Psoas muscle (tissue), 7 donors: ENCODE measurements at regions not wholly inside any gene's neighbourhood (a gene's known extent, or its start where the extent isn't known, plus 50 kb on each side); places are given as distances from the start of the nearest gene placed in this dataset.

Source experiments
- ATAC-seq, 4 donors: fragments of 200-7000 bp; cut with Tn5 transposase; one replicate each; pipeline ENCODE4 v1.9.1; 2020; ENCODE audit warnings: moderate library complexity in 3 of 4, mild to moderate bottlenecking in 2 of 4
- DNase-seq, 2 donors: peaks; one replicate each; pipeline ENCODE4 v3.0.0-alpha.2; 2020
- H3K27ac ChIP-seq: fragments of 200-600 bp; one replicate; pipeline ENCODE4 v1.8.0; 2022
- H3K27me3 ChIP-seq, 3 donors: fragments of 200-600 bp in 1 of 3; one replicate each; pipeline versions ENCODE4 v1.6.1 to v1.8.0; 2013 to 2022; ENCODE audit warnings: low read length in 2 of 3, mild to moderate bottlenecking in 2 of 3, moderate library complexity in 1 of 3; ENCODE audit not compliant: insufficient read depth in 3 of 3
- H3K36me3 ChIP-seq, 2 donors: fragments of 200-600 bp in 1 of 2; one replicate each; pipeline versions ENCODE4 v1.6.1 to v1.8.0; 2013 to 2022; ENCODE audit warnings: low read depth in 1 of 2, mild to moderate bottlenecking in 1 of 2, moderate library complexity in 1 of 2; ENCODE audit not compliant: insufficient read depth in 1 of 2
- H3K4me1 ChIP-seq: fragments of 200-600 bp; one replicate; pipeline ENCODE4 v1.8.0; 2022
- H3K4me3 ChIP-seq: fragments of 200-600 bp; one replicate; pipeline ENCODE4 v1.8.0; 2022; ENCODE audit warnings: mild to moderate bottlenecking
- H3K9me3 ChIP-seq: fragments of 200-600 bp; one replicate; pipeline ENCODE4 v1.8.0; 2022
- WGBS, 3 donors: extraction: QIAGEN DNeasy Blood & Tissue Kit; methylation state at CpG; one replicate each; pipeline versions ENCODE4 v1.1.6 to v1.1.7; 2013; 5-methylcytosine and 5-hydroxymethylcytosine counted together
- intact Hi-C, 2 donors: fragments of 100-400 bp; cut with DNase I; formaldehyde crosslinking; loops; one replicate each; pipeline versions ENCODE4 v1.11.0 to v1.14.2; 2022
- TF ChIP-seq, protein P1 (sequence below): fragments of 200-600 bp; IDR thresholded peaks from one replicate; pipeline ENCODE4 v1.8.0; 2022; ENCODE audit warnings: antibody characterized with exemption
- donor health status: healthy with polysubstance abuse.
- donor health status: DM: no; HTN: no; CAD: no; lungs with moderate emphysema.
- donor health status: Bipolar disorder and iron deficiency.
- donor health status: healthy.
- donor health status: DM: yes; HTN: yes; CAD: no.
- donor health status: DM: no; HTN: no; CAD: no.
- donor health status: DM: yes; HTN: yes; CAD: no.

GRCh38 chr1:101382135-101382534 is 145.3 kb downstream of the S1PR1 start:
- TF ChIP-seq, protein P1, sequence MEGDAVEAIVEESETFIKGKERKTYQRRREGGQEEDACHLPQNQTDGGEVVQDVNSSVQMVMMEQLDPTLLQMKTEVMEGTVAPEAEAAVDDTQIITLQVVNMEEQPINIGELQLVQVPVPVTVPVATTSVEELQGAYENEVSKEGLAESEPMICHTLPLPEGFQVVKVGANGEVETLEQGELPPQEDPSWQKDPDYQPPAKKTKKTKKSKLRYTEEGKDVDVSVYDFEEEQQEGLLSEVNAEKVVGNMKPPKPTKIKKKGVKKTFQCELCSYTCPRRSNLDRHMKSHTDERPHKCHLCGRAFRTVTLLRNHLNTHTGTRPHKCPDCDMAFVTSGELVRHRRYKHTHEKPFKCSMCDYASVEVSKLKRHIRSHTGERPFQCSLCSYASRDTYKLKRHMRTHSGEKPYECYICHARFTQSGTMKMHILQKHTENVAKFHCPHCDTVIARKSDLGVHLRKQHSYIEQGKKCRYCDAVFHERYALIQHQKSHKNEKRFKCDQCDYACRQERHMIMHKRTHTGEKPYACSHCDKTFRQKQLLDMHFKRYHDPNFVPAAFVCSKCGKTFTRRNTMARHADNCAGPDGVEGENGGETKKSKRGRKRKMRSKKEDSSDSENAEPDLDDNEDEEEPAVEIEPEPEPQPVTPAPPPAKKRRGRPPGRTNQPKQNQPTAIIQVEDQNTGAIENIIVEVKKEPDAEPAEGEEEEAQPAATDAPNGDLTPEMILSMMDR: no peak
- 44 to 55% (median 54%) methylated on average over 3 of the region's 3 CpGs for WGBS, 3 donors
- Histone ChIP-seq H3K36me3 (no peaks in the 10 kb centered on the region), H3K4me3 (no peak overlapping the region), H3K27me3 (no peaks in the 10 kb centered on the region), H3K4me1 (no peaks in the 10 kb centered on the region), H3K27ac (no peak overlapping the region), H3K9me3 (no peaks in the 10 kb centered on the region)
- DNase-seq: no peak
- no peak for ATAC-seq
- intact Hi-C loops: no loop called here

DNA sequence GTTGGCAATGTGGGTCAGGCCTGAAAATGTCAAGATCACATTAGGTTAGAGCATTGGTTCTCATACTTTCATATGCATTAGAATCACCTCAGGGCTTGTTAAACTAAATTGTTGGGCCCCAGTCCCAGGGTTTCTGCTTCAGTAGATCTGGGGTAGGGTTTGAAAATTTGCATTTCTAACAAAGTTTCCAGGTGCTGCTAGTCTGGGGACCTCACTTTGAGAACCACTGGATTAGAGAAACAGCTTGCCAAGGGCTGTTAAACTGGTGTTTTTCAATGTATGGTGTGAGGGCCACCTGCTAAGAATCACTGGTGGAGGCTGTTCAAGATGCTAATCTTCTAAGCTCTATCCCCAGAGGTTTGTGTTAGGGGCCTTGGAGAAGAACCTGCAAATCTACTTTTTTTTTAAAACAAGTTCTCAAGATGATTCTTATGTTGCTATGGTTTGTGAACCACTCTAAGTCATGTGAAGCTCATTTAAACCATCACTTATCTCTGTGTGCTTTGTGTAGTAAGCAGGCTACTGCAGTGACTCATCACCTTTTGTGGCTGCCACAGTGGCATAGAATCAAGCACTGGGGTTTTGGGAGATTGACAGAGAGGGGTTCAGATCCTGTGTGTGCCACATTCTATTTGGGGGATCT is 152.2 kb downstream of the S1PR1 start:
- Histone ChIP-seq H3K9me3 (no peaks in the 10 kb centered on the region), H3K36me3 (no peaks in the 10 kb centered on the region), H3K27ac (no peak overlapping the region), H3K4me3 (no peak overlapping the region), H3K4me1 (no peaks in the 10 kb centered on the region), H3K27me3 (peaks cover 0 to 2% (median 0%) of the 10 kb centered on the region in 3 donors)
- DNase-seq (no peak), ATAC-seq (no peak)
- TF ChIP-seq, protein P1: no peak
- intact Hi-C loops: no loop called here

GRCh38 chr1:101389547-101389929 is 152.7 kb downstream of the S1PR1 start:
- H3K36me3 ChIP-seq: no peaks in the 10 kb centered on the region
- no peak for ATAC-seq
- WGBS, 3 donors: 51 to 76% (median 62%) methylated on average over 2 of the region's 2 CpGs
- H3K27ac ChIP-seq: no peak overlapping the region
- TF ChIP-seq, protein P1: no peak
- H3K4me3 ChIP-seq: no peak overlapping the region
- no peaks in the 10 kb centered on the region for H3K9me3 ChIP-seq
- no peaks in the 10 kb centered on the region for H3K4me1 ChIP-seq
- intact Hi-C loops: no loop called here
- peaks cover 0 to 2% (median 0%) of the 10 kb centered on the region in 3 donors for H3K27me3 ChIP-seq
- DNase-seq: no peak

DNA sequence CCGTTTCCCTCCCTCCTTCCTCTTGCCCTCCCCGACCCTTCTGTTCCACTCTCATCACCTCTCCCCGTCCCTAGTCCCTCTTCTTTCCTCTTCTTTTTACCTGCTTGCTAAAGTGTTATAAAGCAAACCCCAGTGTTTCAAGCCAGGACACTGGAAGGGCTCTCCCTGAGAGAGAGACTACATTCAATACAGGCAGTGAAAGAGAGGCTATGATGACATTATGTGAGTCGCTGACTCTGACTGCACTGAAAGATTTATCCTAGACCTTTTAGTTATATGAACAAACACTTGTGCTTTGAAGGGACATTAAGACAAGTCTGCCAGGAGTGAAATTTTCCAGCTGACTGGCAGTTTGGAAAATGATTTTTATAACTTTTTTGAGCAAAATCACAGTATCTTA is 155.7 kb downstream of the S1PR1 start:
- WGBS, 3 donors: 48 to 61% (median 51%) methylated on average over 4 of the region's 4 CpGs
- intact Hi-C loops: no loop called here
- no peaks in the 10 kb centered on the region for H3K27me3 ChIP-seq
- no peaks in the 10 kb centered on the region for H3K4me1 ChIP-seq
- DNase-seq: no peak
- no peaks in the 10 kb centered on the region for H3K9me3 ChIP-seq
- H3K36me3 ChIP-seq: no peaks in the 10 kb centered on the region
- H3K27ac ChIP-seq: no peak overlapping the region
- TF ChIP-seq, protein P1: no peak
- ATAC-seq: no peak
- no peak overlapping the region for H3K4me3 ChIP-seq

DNA sequence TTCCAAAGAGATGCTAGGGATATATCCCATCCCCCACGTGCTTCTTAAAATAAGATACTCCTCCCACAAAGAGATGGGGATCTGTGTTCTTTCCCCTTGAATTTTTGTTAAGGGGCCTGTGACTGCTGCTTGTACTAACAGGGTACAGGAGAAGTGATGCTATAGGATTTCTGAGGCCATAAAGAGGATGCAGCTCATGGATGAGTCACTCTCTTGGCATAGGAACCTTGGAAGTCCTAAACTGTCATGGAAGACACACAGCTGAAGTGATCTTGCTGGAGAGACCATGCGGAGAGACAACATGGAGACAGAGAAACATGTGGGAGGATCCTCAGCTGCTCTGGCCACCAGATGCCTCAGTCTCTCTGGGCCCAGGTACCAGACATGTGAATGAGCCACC is 157.2 kb downstream of the S1PR1 start:
- Histone ChIP-seq H3K27me3 (no peaks in the 10 kb centered on the region), H3K9me3 (no peaks in the 10 kb centered on the region), H3K4me1 (no peaks in the 10 kb centered on the region), H3K4me3 (no peak overlapping the region), H3K36me3 (no peaks in the 10 kb centered on the region), H3K27ac (no peak overlapping the region)
- intact Hi-C loops: no loop called here
- ATAC-seq (no peak), DNase-seq (no peak)
- WGBS, 3 donors: 69 to 73% (median 71%) methylated on average over 2 of the region's 2 CpGs
- TF ChIP-seq, protein P1: no peak
